IMR-90 (cell line): ENCODE measurements at regions not wholly inside any gene's neighbourhood (a gene's known extent, or its start where the extent isn't known, plus 50 kb on each side); places are given as distances from the start of the nearest gene placed in this dataset.

Experiments
- ATAC-seq: fragments of 200-7000 bp; cut with Tn5 transposase; 2 replicates; pipeline ENCODE4 v1.9.1; 2020; ENCODE audit warnings: low read depth, mild to moderate bottlenecking, moderate library complexity
- BruUV-seq: library from RNA; stranded (reverse); fragments of 400-500 nt; replicated peaks from 2 replicates; lab custom pipeline; 2021; lab: Mats Ljungman, UMichigan
- CTCF ChIA-PET: fragments of 300-600 bp; formaldehyde crosslinking; extraction: SDS; loops from one replicate; lab custom pipeline; 2021; ENCODE audit warnings: antibody characterized with exemption; lab: Yijun Ruan, JAX
- POLR2A ChIA-PET: fragments of 300-600 bp; sonication (Branson Sonifier 250); formaldehyde crosslinking; loops from one replicate; lab custom pipeline; 2022; ENCODE audit warnings: antibody characterized with exemption; ENCODE audit not compliant: unreplicated experiment; lab: Charles Lee
- DNase-seq: peaks from one replicate; pipeline ENCODE4 v3.0.0; 2013
- H2AFZ ChIP-seq: replicated peaks from 2 replicates; pipeline ENCODE3; 2013; ENCODE audit warnings: low read length, mild to moderate bottlenecking; ENCODE audit not compliant: poor library complexity
- H2AK5ac ChIP-seq: 2 replicates; pipeline ENCODE4 v1.6.1; 2013; ENCODE audit warnings: low read depth, low read length, inconsistent platforms
- H2AK9ac ChIP-seq: replicated peaks from 2 replicates; pipeline ENCODE3; 2013; ENCODE audit warnings: mild to moderate bottlenecking, low read depth, low read length, moderate library complexity; ENCODE audit not compliant: poor library complexity
- H2BK120ac ChIP-seq: 2 replicates; pipeline ENCODE4 v1.6.1; 2013; ENCODE audit warnings: low read depth, low read length, inconsistent platforms
- H2BK15ac ChIP-seq: 3 replicates; pipeline ENCODE4 v1.6.1; 2013; ENCODE audit warnings: low read depth, low read length, inconsistent platforms
- H2BK20ac ChIP-seq: 2 replicates; pipeline ENCODE4 v1.6.1; 2013; ENCODE audit warnings: low read depth, mild to moderate bottlenecking, inconsistent platforms, low read length, moderate library complexity
- H2BK5ac ChIP-seq: 2 replicates; pipeline ENCODE4 v1.6.1; 2013; ENCODE audit warnings: mild to moderate bottlenecking, low read depth, low read length, inconsistent platforms; ENCODE audit not compliant: poor library complexity, severe bottlenecking
- H3K14ac ChIP-seq: replicated peaks from 2 replicates; pipeline ENCODE4 v1.6.1; 2013; ENCODE audit warnings: low read depth, low read length, inconsistent platforms
- H3K18ac ChIP-seq: 2 replicates; pipeline ENCODE4 v1.6.1; 2013; ENCODE audit warnings: low read depth, low read length, control low read depth
- H3K23ac ChIP-seq: 2 replicates; pipeline ENCODE4 v1.6.1; 2013; ENCODE audit warnings: low read depth, low read length, inconsistent platforms
- H3K27ac ChIP-seq: 2 replicates; pipeline ENCODE4 v1.5.1; 2013; ENCODE audit warnings: mild to moderate bottlenecking, control low read depth, low read length; ENCODE audit not compliant: insufficient read depth
- H3K27me3 ChIP-seq: 2 replicates; pipeline ENCODE4 v1.6.1; 2013; ENCODE audit warnings: low read length; ENCODE audit not compliant: control insufficient read depth, insufficient read depth
- H3K36me3 ChIP-seq: 2 replicates; pipeline ENCODE4 v1.6.1; 2013; ENCODE audit warnings: low read length, mixed read lengths; ENCODE audit not compliant: control insufficient read depth, insufficient read depth
- H3K4ac ChIP-seq: 2 replicates; pipeline ENCODE4 v1.6.1; 2013; ENCODE audit warnings: low read depth, low read length, inconsistent platforms
- H3K4me1 ChIP-seq: 2 replicates; pipeline ENCODE4 v1.6.1; 2013; ENCODE audit warnings: low read length, mixed read lengths; ENCODE audit not compliant: control insufficient read depth, insufficient read depth
- H3K4me2 ChIP-seq: 2 replicates; pipeline ENCODE4 v1.6.1; 2013; ENCODE audit warnings: low read depth, mild to moderate bottlenecking, control low read depth, low read length, moderate library complexity
- H3K4me3 ChIP-seq: 2 replicates; pipeline ENCODE4 v1.5.1; 2013; ENCODE audit warnings: low read depth, mild to moderate bottlenecking, control low read depth, low read length, moderate library complexity; ENCODE audit not compliant: insufficient read depth
- H3K56ac ChIP-seq: 2 replicates; pipeline ENCODE4 v1.6.1; 2013; ENCODE audit warnings: low read length, inconsistent platforms; ENCODE audit not compliant: insufficient read depth; ENCODE audit errors: extremely low read depth
- H3K79me1 ChIP-seq, 2 experiments: 2 replicates each; pipeline ENCODE4 v1.6.1; 2013; ENCODE audit warnings: low read length in 2 of 2, inconsistent platforms in 1 of 2, low read depth in 1 of 2
- H3K9ac ChIP-seq: 2 replicates; pipeline ENCODE4 v1.6.1; 2013; ENCODE audit warnings: low read depth, low read length, control low read depth
- H3K9me1 ChIP-seq: 2 replicates; pipeline ENCODE4 v1.6.1; 2013; ENCODE audit warnings: low read length, inconsistent platforms; ENCODE audit not compliant: insufficient read depth
- H3K9me3 ChIP-seq: 2 replicates; pipeline ENCODE4 v1.6.1; 2013; ENCODE audit warnings: low read length; ENCODE audit not compliant: control insufficient read depth, insufficient read depth
- H4K20me1 ChIP-seq: 2 replicates; pipeline ENCODE4 v1.6.1; 2013; ENCODE audit warnings: low read length, inconsistent platforms; ENCODE audit not compliant: insufficient read depth
- H4K5ac ChIP-seq: 2 replicates; pipeline ENCODE4 v1.6.1; 2013; ENCODE audit warnings: mild to moderate bottlenecking, low read depth, low read length, control low read depth
- H4K8ac ChIP-seq, 2 experiments: 2 replicates each; pipeline ENCODE4 v1.6.1; 2013; ENCODE audit warnings: low read depth in 2 of 2, low read length in 2 of 2, control low read depth in 1 of 2, inconsistent platforms in 1 of 2
- H4K91ac ChIP-seq: 2 replicates; pipeline ENCODE4 v1.6.1; 2013; ENCODE audit warnings: low read depth, low read length, inconsistent platforms; ENCODE audit not compliant: insufficient read depth
- BHLHE40 ChIP-seq: fragments of 150-350 bp; IDR thresholded peaks from 2 replicates; pipeline ENCODE4 v1.6.1; 2016; ENCODE audit warnings: mild to moderate bottlenecking, low read depth, low read length
- CEBPB ChIP-seq: IDR thresholded peaks from 2 replicates; pipeline ENCODE4 v1.6.1; 2012; ENCODE audit warnings: low read depth, low read length, improper control_type of control experiment
- CHD1 ChIP-seq: IDR thresholded peaks from 2 replicates; pipeline ENCODE4 v1.6.1; 2012; ENCODE audit warnings: low read depth, low read length, improper control_type of control experiment
- FOS ChIP-seq: fragments of 150-350 bp; IDR thresholded peaks from 2 replicates; pipeline ENCODE4 v1.6.1; 2016; ENCODE audit warnings: low read depth, low read length
- MAFK ChIP-seq: IDR thresholded peaks from 2 replicates; pipeline ENCODE4 v1.6.1; 2012; ENCODE audit warnings: low read depth, low read length, improper control_type of control experiment
- MXI1 ChIP-seq: IDR thresholded peaks from 2 replicates; pipeline ENCODE4 v1.6.1; 2012; ENCODE audit warnings: low read depth, mild to moderate bottlenecking, low read length, moderate library complexity, borderline replicate concordance
- POLR2A ChIP-seq: IDR thresholded peaks from 2 replicates; pipeline ENCODE4 v1.6.1; 2012; ENCODE audit warnings: mild to moderate bottlenecking, low read depth, low read length
- RAD21 ChIP-seq: IDR thresholded peaks from 2 replicates; pipeline ENCODE4 v1.6.1; 2012; ENCODE audit warnings: low read length, improper control_type of control experiment
- RCOR1 ChIP-seq: IDR thresholded peaks from 2 replicates; pipeline ENCODE4 v1.6.1; 2012; ENCODE audit warnings: mild to moderate bottlenecking, low read length, improper control_type of control experiment; ENCODE audit not compliant: insufficient replicate concordance
- SMC3 ChIP-seq: fragments of 150-350 bp; IDR thresholded peaks from 2 replicates; pipeline ENCODE4 v1.6.1; 2016; ENCODE audit warnings: low read depth, mild to moderate bottlenecking, antibody characterized with exemption, low read length, moderate library complexity
- WGBS, 2 experiments: methylation state at CpG; one replicate each; pipeline versions ENCODE4 v1.1.5 to v1.1.7; 2013; ENCODE audit warnings: missing lambda C conversion rate in 2 of 2; ENCODE audit not compliant: insufficient read length in 1 of 2; ENCODE audit errors: extremely low coverage in 2 of 2; 5-methylcytosine and 5-hydroxymethylcytosine counted together
- dilution Hi-C: fragments of 300-500 bp; cut with HindIII; formaldehyde crosslinking; loops from one replicate; pipeline ENCODE4 v1.14.3; 2018; ENCODE audit warnings: low sequenced_read_pairs; ENCODE audit not compliant: unreplicated experiment
- in situ Hi-C: fragments of 300-500 bp; cut with MboI; formaldehyde crosslinking; loops from 3 replicates; pipeline ENCODE4 v1.14.3; 2019; ENCODE audit warnings: low sequenced_read_pairs, inconsistent platforms, mixed read lengths
- intact Hi-C: fragments of 100-400 bp; cut with micrococcal nuclease; formaldehyde crosslinking; loops from 2 replicates; pipeline ENCODE4 v1.10.0; 2022
- TF ChIP-seq, protein P1 (sequence below): fragments of 150-350 bp; IDR thresholded peaks from 2 replicates; pipeline ENCODE4 v1.6.1; 2016; ENCODE audit warnings: low read depth, mild to moderate bottlenecking, low read length, moderate library complexity, borderline replicate concordance
- TF ChIP-seq, protein P2 (sequence below): conservative IDR thresholded peaks from 2 replicates; pipeline ENCODE4 v1.5.1; 2012; ENCODE audit warnings: mild to moderate bottlenecking, low read depth, low read length, improper control_type of control experiment
- TF ChIP-seq, protein P3 (sequence below): fragments of 150-350 bp; IDR thresholded peaks from 2 replicates; pipeline ENCODE4 v1.6.1; 2017; ENCODE audit warnings: mild to moderate bottlenecking, antibody characterized with exemption, low read length, low read depth

DNA sequence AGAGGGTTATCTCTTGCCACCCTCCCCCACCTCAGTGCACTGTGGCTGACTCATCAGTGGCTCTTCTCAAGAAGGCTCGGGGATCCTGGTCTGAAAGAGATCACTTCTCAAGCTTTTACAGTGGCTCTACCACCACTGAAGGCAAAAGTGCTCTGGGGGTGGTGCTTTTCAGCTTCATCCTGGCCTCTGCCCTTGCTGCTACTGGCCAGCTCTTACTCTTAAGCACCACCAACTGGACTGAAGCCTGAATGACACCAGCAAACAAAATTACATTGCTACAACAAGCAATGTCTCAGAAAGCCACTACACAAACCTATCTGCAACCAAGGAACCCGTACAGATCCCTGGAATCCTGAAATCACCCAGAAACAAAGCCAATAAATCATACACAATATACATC lies 402.1 kb downstream of the EPHA7 start:
- ChIA-PET POLR2A (no interaction called here), CTCF (no interaction called here)
- Histone ChIP-seq H3K4ac (no peak overlapping the region), H3K4me1 (no peaks in the 10 kb centered on the region), H2AK9ac (no peak overlapping the region), H3K9ac (no peak overlapping the region), H2BK5ac (no peak overlapping the region), H3K9me1 (no peaks in the 10 kb centered on the region), H2AFZ (no peak overlapping the region), H3K56ac (no peak overlapping the region), H2BK15ac (no peak overlapping the region), H2AK5ac (no peak overlapping the region), H3K23ac (no peak overlapping the region), H3K79me1 (no peaks in the 10 kb centered on the region), H4K8ac (no peak overlapping the region), H3K9me3 (peaks cover 3% of the 10 kb centered on the region; the same call in 1 of the 2 replicates), H2BK20ac (no peak overlapping the region), H3K4me2 (no peak overlapping the region), H4K91ac (no peak overlapping the region), H3K36me3 (no peaks in the 10 kb centered on the region), H4K5ac (no peak overlapping the region), H3K27me3 (no peaks in the 10 kb centered on the region), H2BK120ac (no peak overlapping the region), H3K18ac (no peak overlapping the region), H3K14ac (no peak overlapping the region), H3K27ac (no peak overlapping the region), H4K20me1 (no peaks in the 10 kb centered on the region), H3K4me3 (no peak overlapping the region)
- dilution Hi-C loops (no loop called here), in situ Hi-C loops (no loop called here), intact Hi-C loops (no loop called here)
- TF ChIP-seq FOS = no peak
- no peak for TF ChIP-seq MXI1
- TF ChIP-seq RCOR1 = no peak
- TF ChIP-seq POLR2A = no peak
- TF ChIP-seq, protein P1, sequence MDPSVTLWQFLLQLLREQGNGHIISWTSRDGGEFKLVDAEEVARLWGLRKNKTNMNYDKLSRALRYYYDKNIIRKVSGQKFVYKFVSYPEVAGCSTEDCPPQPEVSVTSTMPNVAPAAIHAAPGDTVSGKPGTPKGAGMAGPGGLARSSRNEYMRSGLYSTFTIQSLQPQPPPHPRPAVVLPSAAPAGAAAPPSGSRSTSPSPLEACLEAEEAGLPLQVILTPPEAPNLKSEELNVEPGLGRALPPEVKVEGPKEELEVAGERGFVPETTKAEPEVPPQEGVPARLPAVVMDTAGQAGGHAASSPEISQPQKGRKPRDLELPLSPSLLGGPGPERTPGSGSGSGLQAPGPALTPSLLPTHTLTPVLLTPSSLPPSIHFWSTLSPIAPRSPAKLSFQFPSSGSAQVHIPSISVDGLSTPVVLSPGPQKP = no peak
- TF ChIP-seq, protein P2, sequence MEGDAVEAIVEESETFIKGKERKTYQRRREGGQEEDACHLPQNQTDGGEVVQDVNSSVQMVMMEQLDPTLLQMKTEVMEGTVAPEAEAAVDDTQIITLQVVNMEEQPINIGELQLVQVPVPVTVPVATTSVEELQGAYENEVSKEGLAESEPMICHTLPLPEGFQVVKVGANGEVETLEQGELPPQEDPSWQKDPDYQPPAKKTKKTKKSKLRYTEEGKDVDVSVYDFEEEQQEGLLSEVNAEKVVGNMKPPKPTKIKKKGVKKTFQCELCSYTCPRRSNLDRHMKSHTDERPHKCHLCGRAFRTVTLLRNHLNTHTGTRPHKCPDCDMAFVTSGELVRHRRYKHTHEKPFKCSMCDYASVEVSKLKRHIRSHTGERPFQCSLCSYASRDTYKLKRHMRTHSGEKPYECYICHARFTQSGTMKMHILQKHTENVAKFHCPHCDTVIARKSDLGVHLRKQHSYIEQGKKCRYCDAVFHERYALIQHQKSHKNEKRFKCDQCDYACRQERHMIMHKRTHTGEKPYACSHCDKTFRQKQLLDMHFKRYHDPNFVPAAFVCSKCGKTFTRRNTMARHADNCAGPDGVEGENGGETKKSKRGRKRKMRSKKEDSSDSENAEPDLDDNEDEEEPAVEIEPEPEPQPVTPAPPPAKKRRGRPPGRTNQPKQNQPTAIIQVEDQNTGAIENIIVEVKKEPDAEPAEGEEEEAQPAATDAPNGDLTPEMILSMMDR = no peak
- TF ChIP-seq RAD21 = no peak
- TF ChIP-seq, protein P3, sequence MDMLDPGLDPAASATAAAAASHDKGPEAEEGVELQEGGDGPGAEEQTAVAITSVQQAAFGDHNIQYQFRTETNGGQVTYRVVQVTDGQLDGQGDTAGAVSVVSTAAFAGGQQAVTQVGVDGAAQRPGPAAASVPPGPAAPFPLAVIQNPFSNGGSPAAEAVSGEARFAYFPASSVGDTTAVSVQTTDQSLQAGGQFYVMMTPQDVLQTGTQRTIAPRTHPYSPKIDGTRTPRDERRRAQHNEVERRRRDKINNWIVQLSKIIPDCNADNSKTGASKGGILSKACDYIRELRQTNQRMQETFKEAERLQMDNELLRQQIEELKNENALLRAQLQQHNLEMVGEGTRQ = no peak
- no peak for TF ChIP-seq CEBPB
- TF ChIP-seq BHLHE40 = no peak
- TF ChIP-seq SMC3 = no peak
- TF ChIP-seq MAFK = no peak
- TF ChIP-seq CHD1 = no peak
- DNase-seq (no peak), ATAC-seq (no peak)
- no CpG with 5 or more reads among the region's 2 CpGs for WGBS, 2 experiments
- no TSS peak for BruUV-seq
